ENCODE measurements at regions not wholly inside any gene's neighbourhood (a gene's known extent, or its start where the extent isn't known, plus 50 kb on each side); places are given as distances from the start of the nearest gene placed in this dataset.

DNA sequence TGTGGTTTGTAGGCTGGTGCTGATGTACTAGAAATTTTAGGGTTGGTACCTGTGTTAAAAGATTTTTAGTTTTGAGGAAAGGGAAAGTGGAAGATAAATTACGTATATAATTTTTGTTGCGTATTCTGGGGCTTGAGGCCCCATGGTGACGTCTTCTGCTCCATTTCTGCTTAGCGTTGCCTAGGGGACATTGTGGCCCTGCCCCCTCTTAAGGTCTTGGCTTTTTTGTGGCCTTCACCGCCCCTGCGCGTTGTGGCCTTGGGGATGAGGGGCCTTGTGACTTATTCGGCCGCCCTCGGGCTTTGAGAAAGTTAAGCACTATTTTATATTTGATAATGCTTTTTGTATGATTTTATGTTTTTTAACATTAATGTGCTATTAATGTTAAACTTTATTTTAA is 182.0 kb downstream of the KLF13 start:
- Histone ChIP-seq H3K4me3 (ENCODE audit: low read length) (no peak overlapping the region), H3K9ac (ENCODE audit: low read depth, low read length) (no peak overlapping the region), H3K36me3 (ENCODE audit: insufficient read depth, low read length) (no peaks in the 10 kb centered on the region), H3K4me1 (ENCODE audit: control insufficient read depth, insufficient read depth, low read length) (no peaks in the 10 kb centered on the region), H3K27me3 (ENCODE audit: control insufficient read depth, insufficient read depth, low read length) (peaks cover 11% of the 10 kb centered on the region), H3K4me2 (ENCODE audit: low read length) (no peak overlapping the region), H3K9me3 (replicated peaks; ENCODE audit: low read length) (no peaks in the 10 kb centered on the region)

DNA sequence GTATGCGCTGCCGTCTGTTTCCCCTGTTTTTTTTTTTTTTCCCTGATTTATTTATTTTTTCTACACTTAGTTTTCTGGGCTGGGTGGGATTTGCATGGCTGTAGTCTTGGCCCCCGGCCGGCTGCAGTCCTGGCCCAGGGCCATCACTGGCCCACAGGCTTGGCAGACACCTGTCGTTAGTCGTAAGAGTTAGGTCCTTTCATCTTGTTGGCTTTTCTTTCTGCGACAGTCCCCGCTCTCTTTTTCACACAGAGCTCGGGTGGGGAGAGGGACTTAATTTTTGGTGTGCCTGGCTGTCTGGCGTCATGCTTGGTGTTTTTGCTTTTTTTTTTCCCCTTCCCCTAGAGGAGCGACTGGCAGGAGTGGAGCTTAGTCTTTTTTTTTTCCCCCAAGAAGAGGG is 183.4 kb downstream of the KLF13 start:
- Histone ChIP-seq H3K36me3 (ENCODE audit: insufficient read depth, low read length) (no peaks in the 10 kb centered on the region), H3K9ac (ENCODE audit: low read depth, low read length) (no peak overlapping the region), H3K9me3 (replicated peaks; ENCODE audit: low read length) (no peaks in the 10 kb centered on the region), H3K4me1 (ENCODE audit: control insufficient read depth, insufficient read depth, low read length) (no peaks in the 10 kb centered on the region), H3K27me3 (ENCODE audit: control insufficient read depth, insufficient read depth, low read length) (peaks cover 5% of the 10 kb centered on the region), H3K4me2 (ENCODE audit: low read length) (no peak overlapping the region), H3K4me3 (ENCODE audit: low read length) (no peak overlapping the region)

DNA sequence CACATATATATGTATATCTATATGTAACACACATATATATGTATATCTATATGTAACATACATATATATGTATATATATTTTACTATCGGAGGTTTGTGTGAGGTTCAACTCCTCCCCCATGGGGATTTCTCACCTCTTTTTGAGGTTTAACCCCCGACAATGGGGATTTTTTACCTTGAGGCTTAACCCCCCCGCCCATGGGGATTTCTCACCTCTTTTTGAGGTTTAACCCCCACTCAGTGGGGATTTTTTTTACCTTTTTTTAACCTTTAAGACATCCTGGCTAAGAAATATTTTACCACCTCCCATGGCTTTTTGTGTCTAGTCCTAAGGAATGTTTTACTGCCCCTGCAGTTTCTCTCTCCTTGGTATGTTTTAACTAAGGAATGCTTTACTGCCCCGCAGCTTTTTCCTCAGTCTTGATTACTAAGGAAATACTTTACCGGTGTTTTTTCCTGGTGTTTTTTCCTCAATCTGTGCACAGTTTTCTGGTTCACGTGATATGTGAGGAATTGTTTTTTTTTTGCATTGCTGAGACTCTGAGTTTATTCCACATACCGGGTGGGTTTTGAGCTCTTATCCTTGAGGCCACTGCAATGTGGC is 185.2 kb downstream of the KLF13 start:
- peaks cover 5% of the 10 kb centered on the region for H3K27me3 ChIP-seq (ENCODE audit: control insufficient read depth, insufficient read depth, low read length)
- no peak overlapping the region for H3K9ac ChIP-seq (ENCODE audit: low read depth, low read length)
- H3K4me3 ChIP-seq (ENCODE audit: low read length) = no peak overlapping the region
- no peaks in the 10 kb centered on the region for H3K4me1 ChIP-seq (ENCODE audit: control insufficient read depth, insufficient read depth, low read length)
- no peak overlapping the region for H3K4me2 ChIP-seq (ENCODE audit: low read length)
- H3K36me3 ChIP-seq (ENCODE audit: insufficient read depth, low read length) = no peaks in the 10 kb centered on the region
- no peaks in the 10 kb centered on the region for H3K9me3 ChIP-seq (replicated peaks; ENCODE audit: low read length)

DNA sequence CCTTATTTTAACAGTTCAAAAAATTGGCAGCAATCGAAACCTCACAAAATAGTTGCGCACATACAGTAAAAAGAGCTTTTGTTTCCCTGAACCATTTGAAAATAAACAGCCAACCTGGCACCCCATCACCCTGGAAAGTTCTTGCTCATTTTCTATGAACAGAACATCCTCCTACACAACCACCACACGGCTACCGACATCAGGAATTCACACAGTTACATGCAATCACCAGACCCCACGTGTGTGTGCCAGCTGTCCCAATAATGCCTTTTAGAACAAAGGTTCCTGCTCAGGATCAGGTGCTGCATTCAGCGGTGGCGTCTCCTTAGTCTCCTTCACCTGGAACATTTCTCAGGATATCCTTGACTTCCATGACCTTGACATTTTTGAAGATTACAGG is 186.5 kb downstream of the KLF13 start:
- peaks cover 5% of the 10 kb centered on the region for H3K27me3 ChIP-seq (ENCODE audit: control insufficient read depth, insufficient read depth, low read length)
- no peak overlapping the region for H3K9ac ChIP-seq (ENCODE audit: low read depth, low read length)
- no peak overlapping the region for H3K4me2 ChIP-seq (ENCODE audit: low read length)
- no peaks in the 10 kb centered on the region for H3K9me3 ChIP-seq (replicated peaks; ENCODE audit: low read length)
- H3K4me1 ChIP-seq (ENCODE audit: control insufficient read depth, insufficient read depth, low read length) = no peaks in the 10 kb centered on the region
- H3K4me3 ChIP-seq (ENCODE audit: low read length) = no peak overlapping the region
- H3K36me3 ChIP-seq (ENCODE audit: insufficient read depth, low read length) = no peaks in the 10 kb centered on the region

DNA sequence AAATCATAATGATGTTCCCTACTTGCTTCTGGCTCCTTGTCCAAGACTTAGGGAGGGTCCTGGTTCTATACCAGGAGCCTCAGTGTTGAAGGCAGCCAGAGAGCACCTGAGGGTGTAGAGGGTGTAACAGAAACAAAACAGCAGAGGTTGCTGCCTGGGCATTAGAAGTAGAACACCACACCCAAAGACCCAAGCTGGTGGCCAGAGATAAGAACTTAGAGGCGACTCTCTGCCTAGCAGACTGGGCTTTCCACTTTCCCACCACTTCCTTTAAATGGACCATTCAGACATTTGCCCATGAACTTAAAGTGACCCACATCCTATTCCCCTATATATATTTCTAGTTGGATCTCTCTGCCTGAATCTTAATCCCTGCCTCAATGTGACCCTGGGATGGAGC is 189.8 kb downstream of the KLF13 start:
- Histone ChIP-seq H3K4me3 (ENCODE audit: low read length) (no peak overlapping the region), H3K27me3 (ENCODE audit: control insufficient read depth, insufficient read depth, low read length) (peaks cover 5% of the 10 kb centered on the region), H3K4me2 (ENCODE audit: low read length) (no peak overlapping the region), H3K4me1 (ENCODE audit: control insufficient read depth, insufficient read depth, low read length) (no peaks in the 10 kb centered on the region), H3K9ac (ENCODE audit: low read depth, low read length) (no peak overlapping the region), H3K9me3 (replicated peaks; ENCODE audit: low read length) (no peaks in the 10 kb centered on the region), H3K36me3 (ENCODE audit: insufficient read depth, low read length) (no peaks in the 10 kb centered on the region)

DNA sequence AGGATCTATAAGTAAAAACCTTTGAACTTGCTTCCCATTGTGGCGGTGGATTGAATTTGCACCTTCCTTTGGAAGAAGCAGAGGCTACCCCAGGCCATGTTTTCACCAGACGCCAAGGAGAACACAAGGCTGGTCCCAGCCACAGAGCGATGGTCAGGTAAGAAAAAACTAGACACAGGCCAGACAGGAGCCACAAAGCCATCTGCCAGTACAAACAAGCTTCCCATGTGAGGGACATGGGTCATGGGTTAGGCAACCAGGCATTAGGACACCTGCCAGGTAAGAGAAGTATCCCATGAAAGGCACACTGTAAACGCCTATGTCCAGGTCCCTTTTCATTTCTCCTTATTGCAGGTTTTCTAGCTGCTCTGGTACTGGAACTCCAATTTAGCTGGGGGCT is 190.2 kb downstream of the KLF13 start:
- Histone ChIP-seq H3K27me3 (ENCODE audit: control insufficient read depth, insufficient read depth, low read length) (peaks cover 5% of the 10 kb centered on the region), H3K36me3 (ENCODE audit: insufficient read depth, low read length) (no peaks in the 10 kb centered on the region), H3K4me2 (ENCODE audit: low read length) (no peak overlapping the region), H3K4me1 (ENCODE audit: control insufficient read depth, insufficient read depth, low read length) (no peaks in the 10 kb centered on the region), H3K4me3 (ENCODE audit: low read length) (no peak overlapping the region), H3K9ac (ENCODE audit: low read depth, low read length) (no peak overlapping the region), H3K9me3 (replicated peaks; ENCODE audit: low read length) (no peaks in the 10 kb centered on the region)

DNA sequence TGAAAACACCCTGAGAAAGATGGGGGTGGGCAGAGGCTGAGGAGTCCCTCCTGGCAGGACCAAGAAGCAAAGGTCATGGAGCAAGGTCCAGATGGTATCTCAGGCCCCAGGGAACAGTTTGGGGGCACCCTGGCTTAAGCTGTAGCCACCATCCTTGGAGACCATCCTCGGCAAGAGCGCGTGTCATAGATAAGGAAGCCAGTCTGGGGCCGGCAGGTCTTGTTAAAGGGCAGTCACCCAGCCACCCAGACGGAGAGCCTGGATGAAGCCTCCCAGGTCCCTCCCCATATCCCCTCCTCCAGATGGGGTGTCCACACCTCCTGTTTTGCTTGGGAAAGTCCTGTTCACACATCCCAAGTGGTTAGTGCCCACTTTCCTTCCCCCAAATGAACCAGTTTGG is 191.1 kb downstream of the KLF13 start:
- H3K4me3 ChIP-seq (ENCODE audit: low read length) = no peak overlapping the region
- H3K9ac ChIP-seq (ENCODE audit: low read depth, low read length) = no peak overlapping the region
- no peaks in the 10 kb centered on the region for H3K4me1 ChIP-seq (ENCODE audit: control insufficient read depth, insufficient read depth, low read length)
- no peak overlapping the region for H3K4me2 ChIP-seq (ENCODE audit: low read length)
- H3K36me3 ChIP-seq (ENCODE audit: insufficient read depth, low read length) = no peaks in the 10 kb centered on the region
- no peaks in the 10 kb centered on the region for H3K9me3 ChIP-seq (replicated peaks; ENCODE audit: low read length)
- peaks cover 5% of the 10 kb centered on the region for H3K27me3 ChIP-seq (ENCODE audit: control insufficient read depth, insufficient read depth, low read length)

DNA sequence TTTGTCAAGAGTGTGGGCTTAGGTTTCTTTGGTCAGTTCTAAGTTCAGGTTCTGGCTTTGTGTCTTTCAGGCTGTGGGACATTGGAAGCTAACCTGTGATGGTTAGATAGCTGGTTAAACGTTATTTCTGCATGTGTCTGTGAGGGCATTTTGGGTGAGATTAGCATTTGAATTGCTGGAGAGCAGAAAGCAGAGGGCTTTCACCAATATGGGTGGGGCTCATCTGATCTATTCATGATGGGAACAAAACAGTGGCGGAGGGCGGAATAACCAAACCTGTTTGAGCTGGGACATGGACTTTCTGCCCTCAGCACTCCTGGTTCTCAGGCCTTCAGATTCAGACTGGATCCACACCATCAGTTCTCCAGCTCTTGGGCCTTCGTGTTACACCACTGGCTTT is 195.4 kb downstream of the KLF13 start:
- Histone ChIP-seq H3K27me3 (ENCODE audit: control insufficient read depth, insufficient read depth, low read length) (no peaks in the 10 kb centered on the region), H3K36me3 (ENCODE audit: insufficient read depth, low read length) (no peaks in the 10 kb centered on the region), H3K4me2 (ENCODE audit: low read length) (no peak overlapping the region), H3K9me3 (replicated peaks; ENCODE audit: low read length) (no peaks in the 10 kb centered on the region), H3K4me1 (ENCODE audit: control insufficient read depth, insufficient read depth, low read length) (no peaks in the 10 kb centered on the region), H3K4me3 (ENCODE audit: low read length) (no peak overlapping the region), H3K9ac (ENCODE audit: low read depth, low read length) (no peak overlapping the region)

DNA sequence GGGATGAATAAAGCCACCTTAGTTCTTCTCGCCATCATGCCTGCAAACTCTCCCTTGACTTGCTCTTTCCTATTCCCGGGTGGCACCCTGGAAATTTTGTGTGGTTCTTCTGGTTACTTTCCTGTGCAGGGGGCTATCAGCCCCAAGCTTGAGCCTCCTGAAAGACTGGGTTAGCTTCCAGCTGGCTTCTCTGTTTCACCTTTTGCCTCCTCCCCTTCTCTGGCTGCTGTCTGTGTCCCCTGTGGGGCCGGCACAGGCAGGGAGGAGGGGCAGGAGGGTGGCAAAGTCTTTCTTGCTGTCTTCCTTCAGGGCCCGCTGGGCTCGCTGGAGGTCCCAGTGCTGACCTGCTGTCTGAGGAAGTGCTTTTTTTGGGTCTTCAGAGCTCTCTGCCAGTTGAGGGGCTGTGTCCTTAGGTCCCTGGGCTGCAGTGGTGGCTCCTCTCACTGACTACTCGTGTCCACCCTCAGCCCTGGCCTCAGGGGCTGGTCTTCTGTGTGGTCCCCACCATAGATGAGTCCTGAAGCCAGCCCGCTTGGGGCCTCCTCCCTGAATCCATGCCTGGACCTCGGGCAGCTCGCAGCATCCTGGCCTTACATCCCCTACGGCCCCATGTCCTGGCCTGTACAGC is 196.5 kb downstream of the KLF13 start:
- Histone ChIP-seq H3K4me3 (ENCODE audit: low read length) (no peak overlapping the region), H3K27me3 (ENCODE audit: control insufficient read depth, insufficient read depth, low read length) (no peaks in the 10 kb centered on the region)

DNA sequence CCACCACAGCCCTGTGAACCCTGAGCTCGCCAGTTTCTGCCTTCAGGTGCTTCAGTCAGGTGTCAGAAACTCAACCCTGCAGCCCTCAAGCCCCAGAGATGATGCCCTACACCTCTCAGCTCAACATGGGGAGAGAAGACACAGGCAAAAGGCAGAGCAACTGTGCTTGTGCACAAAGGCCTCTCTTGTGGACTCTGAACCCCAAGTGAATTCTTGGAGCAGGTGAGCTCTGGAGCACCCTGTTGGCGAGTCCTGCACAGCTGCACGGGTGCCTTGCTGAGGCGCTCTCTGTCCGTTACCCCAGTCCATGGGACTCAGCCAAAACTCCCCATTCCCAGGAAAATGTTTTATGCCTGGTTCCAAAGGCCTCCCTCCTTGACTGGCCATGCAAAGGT is 197.0 kb downstream of the KLF13 start:
- H3K4me3 ChIP-seq (ENCODE audit: low read length) = no peak overlapping the region
- no peak overlapping the region for H3K9ac ChIP-seq (ENCODE audit: low read depth, low read length)
- no peaks in the 10 kb centered on the region for H3K9me3 ChIP-seq (replicated peaks; ENCODE audit: low read length)
- H3K27me3 ChIP-seq (ENCODE audit: control insufficient read depth, insufficient read depth, low read length) = no peaks in the 10 kb centered on the region
- H3K4me2 ChIP-seq (ENCODE audit: low read length) = no peak overlapping the region
- no peaks in the 10 kb centered on the region for H3K4me1 ChIP-seq (ENCODE audit: control insufficient read depth, insufficient read depth, low read length)
- H3K36me3 ChIP-seq (ENCODE audit: insufficient read depth, low read length) = no peaks in the 10 kb centered on the region

More for the DNA sequence above, 196.5 kb downstream of the KLF13 start:
- H3K9me3 ChIP-seq (replicated peaks; ENCODE audit: low read length) = no peaks in the 10 kb centered on the region
- H3K9ac ChIP-seq (ENCODE audit: low read depth, low read length) = no peak overlapping the region
- no peak overlapping the region for H3K4me2 ChIP-seq (ENCODE audit: low read length)
- H3K4me1 ChIP-seq (ENCODE audit: control insufficient read depth, insufficient read depth, low read length) = no peaks in the 10 kb centered on the region
- H3K36me3 ChIP-seq (ENCODE audit: insufficient read depth, low read length) = no peaks in the 10 kb centered on the region

DNA sequence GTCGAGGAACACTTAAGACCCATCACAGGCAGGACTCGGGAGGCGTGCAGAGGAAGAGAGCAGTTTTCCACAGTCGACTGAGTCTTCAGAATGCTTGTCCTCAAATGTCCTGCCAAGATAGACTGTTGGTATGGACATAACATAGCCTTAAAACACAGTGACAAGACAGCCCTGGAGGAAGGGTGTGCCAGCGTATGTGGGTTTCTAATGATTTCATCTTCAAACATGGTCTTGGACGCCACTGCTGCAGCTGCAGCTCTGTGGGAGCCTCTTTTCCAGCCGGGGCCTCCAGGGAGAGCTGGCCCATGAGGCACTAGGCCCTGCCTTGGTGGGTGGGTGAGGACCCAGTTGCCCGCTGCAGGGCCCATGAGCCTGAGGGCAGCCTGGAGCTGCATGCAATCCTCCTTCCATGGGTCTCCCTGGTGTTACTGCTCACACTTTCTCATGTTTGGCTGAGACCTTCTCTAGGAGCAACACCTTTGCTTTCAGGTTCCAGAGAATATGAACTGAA is 198.6 kb downstream of the KLF13 start:
- H3K9me3 ChIP-seq (replicated peaks; ENCODE audit: low read length) = no peaks in the 10 kb centered on the region
- no peak overlapping the region for H3K4me2 ChIP-seq (ENCODE audit: low read length)
- no peaks in the 10 kb centered on the region for H3K4me1 ChIP-seq (ENCODE audit: control insufficient read depth, insufficient read depth, low read length)
- no peaks in the 10 kb centered on the region for H3K36me3 ChIP-seq (ENCODE audit: insufficient read depth, low read length)
- H3K4me3 ChIP-seq (ENCODE audit: low read length) = no peak overlapping the region
- no peak overlapping the region for H3K9ac ChIP-seq (ENCODE audit: low read depth, low read length)
- H3K27me3 ChIP-seq (ENCODE audit: control insufficient read depth, insufficient read depth, low read length) = no peaks in the 10 kb centered on the region

DNA sequence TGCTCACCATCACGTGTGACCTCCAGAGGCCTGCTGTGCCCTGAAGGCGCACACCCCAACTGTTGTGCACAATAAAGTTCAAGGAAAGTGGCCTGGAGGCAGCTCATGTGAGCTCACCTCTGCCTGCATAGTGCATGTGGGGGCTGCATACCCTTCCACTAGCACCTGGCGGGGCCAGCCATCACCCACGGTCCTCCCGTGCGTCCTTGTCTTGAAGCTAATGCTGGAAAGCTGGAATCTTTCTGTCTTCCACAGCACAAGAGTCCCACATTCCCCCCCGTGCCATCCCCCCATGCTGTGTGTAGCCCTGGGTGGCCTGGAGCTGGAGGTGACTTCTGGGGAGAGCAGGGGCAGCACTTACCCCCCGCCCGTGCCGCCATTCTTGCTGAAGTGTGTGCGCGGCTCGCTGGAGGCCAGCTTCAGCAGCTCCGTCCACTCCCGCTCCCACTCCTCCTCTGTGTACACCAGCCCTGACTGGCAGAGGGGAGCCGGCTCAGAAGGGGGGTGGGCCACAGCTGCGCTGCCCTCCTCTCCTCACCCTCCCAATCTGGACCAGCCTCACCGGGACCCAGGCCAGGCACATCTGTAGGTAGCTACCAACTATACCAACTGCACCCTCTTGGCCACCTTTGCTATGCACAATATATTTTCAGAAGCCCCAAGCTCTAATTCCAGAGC is 199.5 kb downstream of the KLF13 start:
- H3K4me2 ChIP-seq (ENCODE audit: low read length) = no peak overlapping the region
- no peaks in the 10 kb centered on the region for H3K36me3 ChIP-seq (ENCODE audit: insufficient read depth, low read length)
- no peaks in the 10 kb centered on the region for H3K27me3 ChIP-seq (ENCODE audit: control insufficient read depth, insufficient read depth, low read length)
- no peak overlapping the region for H3K9ac ChIP-seq (ENCODE audit: low read depth, low read length)
- H3K4me3 ChIP-seq (ENCODE audit: low read length) = no peak overlapping the region
- no peaks in the 10 kb centered on the region for H3K9me3 ChIP-seq (replicated peaks; ENCODE audit: low read length)
- H3K4me1 ChIP-seq (ENCODE audit: control insufficient read depth, insufficient read depth, low read length) = no peaks in the 10 kb centered on the region

Measured in skeletal muscle satellite cell (primary cell).